GM12878 (cell line): ENCODE measurements at regions not wholly inside any gene's neighbourhood (a gene's known extent, or its start where the extent isn't known, plus 50 kb on each side); places are given as distances from the start of the nearest gene placed in this dataset.

Source experiments
- POLR2A ChIP-seq: IDR thresholded peaks from 2 replicates; pipeline ENCODE4 v1.6.1; 2011; ENCODE audit warnings: low read depth, mild to moderate bottlenecking, low read length
- RAD21 ChIP-seq: IDR thresholded peaks from 2 replicates; pipeline ENCODE4 v1.6.1; 2011; ENCODE audit warnings: mild to moderate bottlenecking, low read depth, low read length, moderate library complexity; ENCODE audit not compliant: insufficient read depth
- SUZ12 ChIP-seq: fragments of 200-600 bp; sonication (generic); IDR thresholded peaks from one replicate; pipeline ENCODE4 v1.6.1; 2018; ENCODE audit warnings: antibody characterized with exemption, mild to moderate bottlenecking; ENCODE audit not compliant: unreplicated experiment
- TCF12 ChIP-seq: IDR thresholded peaks from 2 replicates; pipeline ENCODE4 v1.6.1; 2011; ENCODE audit warnings: low read depth, mild to moderate bottlenecking, low read length
- ZNF24 ChIP-seq: fragments of 450-650 bp; IDR thresholded peaks from 2 replicates; pipeline ENCODE4 v1.6.1; 2017; ENCODE audit warnings: antibody characterized with exemption, mild to moderate bottlenecking

DNA sequence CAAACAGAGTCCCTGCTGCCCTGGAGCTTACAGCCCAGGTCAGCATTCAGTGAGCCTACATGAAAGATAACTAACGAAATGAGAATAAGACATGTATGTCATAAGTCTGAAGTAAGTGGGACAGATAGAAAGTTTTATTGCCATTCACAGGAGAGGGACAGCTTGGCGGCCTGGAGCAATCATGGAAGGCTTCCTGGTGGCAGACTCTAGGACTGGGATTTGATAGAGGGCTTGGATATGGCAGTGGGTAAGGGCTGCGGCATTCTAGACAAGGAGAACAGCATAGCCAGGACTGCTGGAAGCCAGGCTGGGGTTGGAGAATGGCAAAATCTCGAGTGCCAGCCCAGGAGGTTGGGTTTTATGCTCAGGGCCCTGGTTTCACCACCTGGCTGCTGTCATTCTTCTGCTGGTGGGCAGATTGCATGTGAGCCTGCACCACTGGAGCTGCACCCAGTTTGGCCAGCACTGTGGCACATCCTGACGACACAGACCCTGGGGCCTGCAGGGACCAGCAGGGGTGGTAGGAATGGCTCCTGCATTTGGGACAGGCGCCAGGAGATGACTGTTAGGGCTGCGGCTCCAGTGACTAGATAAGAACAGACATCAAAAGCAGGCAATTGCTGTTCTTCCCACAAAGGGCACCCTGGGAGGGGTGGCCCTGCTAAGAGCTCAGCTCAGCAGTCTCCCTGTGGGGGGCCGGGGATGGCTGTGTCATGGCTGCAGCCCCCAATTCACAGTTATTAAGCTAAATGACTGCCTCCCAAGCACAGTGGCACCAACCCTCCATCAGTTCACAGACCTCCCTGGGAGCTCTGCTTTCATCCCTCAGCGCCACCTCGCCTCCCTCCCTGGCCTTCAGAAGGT is 161.1 kb downstream of the RPS24 start:
- no peak for TF ChIP-seq RAD21
- no peak for TF ChIP-seq POLR2A
- TF ChIP-seq TCF12 = no peak
- no peak for TF ChIP-seq SUZ12
- no peak for TF ChIP-seq ZNF24
